ENCODE measurements at regions not wholly inside any gene's neighbourhood (a gene's known extent, or its start where the extent isn't known, plus 50 kb on each side); places are given as distances from the start of the nearest gene placed in this dataset. TPM values are rescaled to one million over a fixed set of nuclear protein-coding genes. Genes with fewer than 3 reads are reported as not detected.

DNA sequence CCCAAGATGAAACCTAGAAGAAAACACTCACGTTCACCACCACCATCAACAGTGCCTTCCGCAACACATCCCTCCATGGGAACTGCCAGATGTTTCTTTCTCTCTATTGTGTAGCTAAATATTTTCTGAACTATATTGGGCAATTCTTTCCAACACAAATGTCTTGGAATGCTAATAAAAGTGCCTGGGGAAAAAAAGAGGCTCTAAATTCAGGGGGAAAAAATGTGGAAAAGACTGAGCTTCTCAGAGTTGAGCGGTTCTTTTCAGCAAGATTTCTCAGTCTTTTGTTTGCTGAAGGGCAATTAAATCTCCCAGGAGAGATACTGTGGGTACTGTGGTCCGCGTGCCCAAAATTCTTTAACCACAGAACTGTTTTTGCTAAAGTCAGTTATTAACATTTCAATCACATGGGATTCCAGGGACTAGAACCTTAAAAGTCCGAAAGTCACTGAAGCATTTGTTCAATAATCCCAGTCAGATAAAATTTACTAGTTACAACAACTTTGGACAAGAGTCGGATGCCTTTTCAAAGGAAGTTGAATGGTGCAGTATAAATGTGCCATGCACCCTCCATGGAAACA lies 51.9 kb upstream of the DHRSX start:
- Mint-ChIP-seq H3K27ac (no peak overlapping the region), H3K36me3 (peaks cover 3% of the 10 kb centered on the region), H3K4me1 (ENCODE audit: unreplicated experiment) (peaks cover 30% of the 10 kb centered on the region), H3K9me3 (peaks cover 10% of the 10 kb centered on the region), H3K4me3 (no peak overlapping the region), H3K27me3 (peaks cover 8% of the 10 kb centered on the region)
- TF ChIP-seq, protein P1, sequence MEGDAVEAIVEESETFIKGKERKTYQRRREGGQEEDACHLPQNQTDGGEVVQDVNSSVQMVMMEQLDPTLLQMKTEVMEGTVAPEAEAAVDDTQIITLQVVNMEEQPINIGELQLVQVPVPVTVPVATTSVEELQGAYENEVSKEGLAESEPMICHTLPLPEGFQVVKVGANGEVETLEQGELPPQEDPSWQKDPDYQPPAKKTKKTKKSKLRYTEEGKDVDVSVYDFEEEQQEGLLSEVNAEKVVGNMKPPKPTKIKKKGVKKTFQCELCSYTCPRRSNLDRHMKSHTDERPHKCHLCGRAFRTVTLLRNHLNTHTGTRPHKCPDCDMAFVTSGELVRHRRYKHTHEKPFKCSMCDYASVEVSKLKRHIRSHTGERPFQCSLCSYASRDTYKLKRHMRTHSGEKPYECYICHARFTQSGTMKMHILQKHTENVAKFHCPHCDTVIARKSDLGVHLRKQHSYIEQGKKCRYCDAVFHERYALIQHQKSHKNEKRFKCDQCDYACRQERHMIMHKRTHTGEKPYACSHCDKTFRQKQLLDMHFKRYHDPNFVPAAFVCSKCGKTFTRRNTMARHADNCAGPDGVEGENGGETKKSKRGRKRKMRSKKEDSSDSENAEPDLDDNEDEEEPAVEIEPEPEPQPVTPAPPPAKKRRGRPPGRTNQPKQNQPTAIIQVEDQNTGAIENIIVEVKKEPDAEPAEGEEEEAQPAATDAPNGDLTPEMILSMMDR (conservative IDR thresholded peaks at IDR 0.05), result no peak
- DNase-seq (ENCODE audit: extremely low spot score, unreplicated experiment), result no peak

DNA sequence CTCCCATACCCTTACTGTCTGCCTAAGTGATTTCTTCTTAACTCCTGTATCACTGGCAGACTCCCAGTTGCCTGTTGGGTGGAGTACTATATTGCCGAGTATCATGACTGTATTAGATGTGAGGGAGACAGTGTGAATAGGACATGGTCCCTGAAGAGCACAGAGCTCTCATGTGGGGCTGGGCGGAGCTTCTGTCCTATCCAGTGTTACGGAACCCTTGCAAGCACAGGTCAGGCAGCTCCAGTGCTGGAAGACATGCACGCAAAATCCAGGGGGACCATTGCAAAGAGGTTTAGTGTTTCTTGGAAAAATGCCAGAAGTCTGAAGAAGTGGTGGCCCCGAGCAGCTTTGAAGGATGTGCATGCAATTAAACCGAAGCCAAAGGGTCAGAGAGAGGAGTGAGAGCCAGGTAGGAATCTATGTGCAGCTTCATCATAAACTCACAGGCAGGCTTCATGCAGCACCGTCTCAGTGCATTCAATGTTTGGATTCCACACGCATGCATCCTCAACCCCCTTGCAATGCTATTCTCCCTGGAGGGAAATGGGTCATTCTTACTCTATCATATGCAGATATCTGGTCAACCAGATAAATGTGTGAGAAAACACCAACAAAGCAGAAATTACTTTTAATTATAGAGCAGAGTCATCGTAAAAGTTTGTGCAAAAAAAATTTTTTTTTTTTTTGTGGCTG lies 49.7 kb upstream of the DHRSX start:
- H3K4me3 Mint-ChIP-seq, result peak overlapping the region; percentile 26
- peaks cover 3% of the 10 kb centered on the region for H3K36me3 Mint-ChIP-seq
- TF ChIP-seq, protein P1 (conservative IDR thresholded peaks at IDR 0.05), result no peak
- peaks cover 2% of the 10 kb centered on the region for H3K27me3 Mint-ChIP-seq
- DNase-seq (ENCODE audit: extremely low spot score, unreplicated experiment), result no peak
- peaks cover 30% of the 10 kb centered on the region for H3K4me1 Mint-ChIP-seq (ENCODE audit: unreplicated experiment)
- no peak overlapping the region for H3K27ac Mint-ChIP-seq
- H3K9me3 Mint-ChIP-seq, result peaks cover 15% of the 10 kb centered on the region

Small RNAs in the stretch of these regions (microRNA-seq; reads per million reads assigned to microRNA genes)
- gene MIR6089, result not detected
